ENCODE measurements at regions not wholly inside any gene's neighbourhood (a gene's known extent, or its start where the extent isn't known, plus 50 kb on each side); places are given as distances from the start of the nearest gene placed in this dataset.

DNA sequence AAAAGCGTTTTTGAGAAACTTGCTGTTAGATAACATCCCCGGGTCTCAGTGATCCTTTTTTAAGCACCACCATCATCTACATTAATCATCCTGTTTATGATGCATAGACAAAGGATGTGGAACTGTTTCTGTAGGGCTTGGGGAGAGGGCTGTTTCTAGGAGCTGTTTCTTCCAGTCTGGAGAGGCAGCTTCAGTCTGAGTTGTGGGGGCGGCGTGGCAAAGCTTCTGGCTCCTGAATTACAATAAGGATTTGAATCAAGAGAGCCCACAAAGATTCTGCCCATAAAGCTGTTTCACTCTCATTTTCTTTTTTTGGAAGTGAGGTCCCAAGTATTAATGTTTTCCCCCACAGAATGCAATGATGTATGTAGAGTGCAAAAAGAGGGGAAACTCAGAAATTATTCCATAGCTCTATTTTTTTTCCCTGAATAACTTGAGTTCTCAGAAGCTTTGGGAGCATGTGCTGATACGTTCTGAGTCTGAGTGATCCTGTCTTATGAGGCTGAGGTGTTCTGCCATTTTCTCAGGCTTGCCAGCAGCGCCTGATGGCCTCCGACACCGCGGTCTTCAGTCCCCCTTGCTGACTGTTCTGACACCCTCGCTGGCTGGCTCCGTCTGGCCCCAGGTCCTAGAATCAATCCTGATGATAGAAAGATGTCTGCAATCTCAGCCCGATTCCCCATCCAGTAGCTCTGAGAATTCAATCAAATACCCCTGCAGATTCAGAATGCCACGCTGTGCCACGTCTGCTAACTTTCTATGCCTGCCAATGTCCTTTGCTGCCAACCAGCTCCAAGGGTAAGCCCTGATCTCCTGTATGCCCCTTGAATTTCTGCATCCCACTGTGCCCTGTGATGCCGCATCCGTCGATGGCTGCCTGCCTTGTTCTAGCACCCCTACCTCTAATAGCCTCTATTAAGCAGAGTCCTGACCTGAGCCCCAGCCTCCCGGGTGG is 92.4 kb upstream of the AKT3 start:
- TF ChIP-seq RCOR1 (IDR thresholded peaks at IDR 0.05; ENCODE audit: low read depth, low read length) (no peak), POLR2A (IDR thresholded peaks at IDR 0.05; ENCODE audit: low read length) (no peak)
- TF ChIP-seq, protein P1, sequence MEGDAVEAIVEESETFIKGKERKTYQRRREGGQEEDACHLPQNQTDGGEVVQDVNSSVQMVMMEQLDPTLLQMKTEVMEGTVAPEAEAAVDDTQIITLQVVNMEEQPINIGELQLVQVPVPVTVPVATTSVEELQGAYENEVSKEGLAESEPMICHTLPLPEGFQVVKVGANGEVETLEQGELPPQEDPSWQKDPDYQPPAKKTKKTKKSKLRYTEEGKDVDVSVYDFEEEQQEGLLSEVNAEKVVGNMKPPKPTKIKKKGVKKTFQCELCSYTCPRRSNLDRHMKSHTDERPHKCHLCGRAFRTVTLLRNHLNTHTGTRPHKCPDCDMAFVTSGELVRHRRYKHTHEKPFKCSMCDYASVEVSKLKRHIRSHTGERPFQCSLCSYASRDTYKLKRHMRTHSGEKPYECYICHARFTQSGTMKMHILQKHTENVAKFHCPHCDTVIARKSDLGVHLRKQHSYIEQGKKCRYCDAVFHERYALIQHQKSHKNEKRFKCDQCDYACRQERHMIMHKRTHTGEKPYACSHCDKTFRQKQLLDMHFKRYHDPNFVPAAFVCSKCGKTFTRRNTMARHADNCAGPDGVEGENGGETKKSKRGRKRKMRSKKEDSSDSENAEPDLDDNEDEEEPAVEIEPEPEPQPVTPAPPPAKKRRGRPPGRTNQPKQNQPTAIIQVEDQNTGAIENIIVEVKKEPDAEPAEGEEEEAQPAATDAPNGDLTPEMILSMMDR (IDR thresholded peaks at IDR 0.05): no peak
